ENCODE measurements at regions not wholly inside any gene's neighbourhood (a gene's known extent, or its start where the extent isn't known, plus 50 kb on each side); places are given as distances from the start of the nearest gene placed in this dataset.

DNA sequence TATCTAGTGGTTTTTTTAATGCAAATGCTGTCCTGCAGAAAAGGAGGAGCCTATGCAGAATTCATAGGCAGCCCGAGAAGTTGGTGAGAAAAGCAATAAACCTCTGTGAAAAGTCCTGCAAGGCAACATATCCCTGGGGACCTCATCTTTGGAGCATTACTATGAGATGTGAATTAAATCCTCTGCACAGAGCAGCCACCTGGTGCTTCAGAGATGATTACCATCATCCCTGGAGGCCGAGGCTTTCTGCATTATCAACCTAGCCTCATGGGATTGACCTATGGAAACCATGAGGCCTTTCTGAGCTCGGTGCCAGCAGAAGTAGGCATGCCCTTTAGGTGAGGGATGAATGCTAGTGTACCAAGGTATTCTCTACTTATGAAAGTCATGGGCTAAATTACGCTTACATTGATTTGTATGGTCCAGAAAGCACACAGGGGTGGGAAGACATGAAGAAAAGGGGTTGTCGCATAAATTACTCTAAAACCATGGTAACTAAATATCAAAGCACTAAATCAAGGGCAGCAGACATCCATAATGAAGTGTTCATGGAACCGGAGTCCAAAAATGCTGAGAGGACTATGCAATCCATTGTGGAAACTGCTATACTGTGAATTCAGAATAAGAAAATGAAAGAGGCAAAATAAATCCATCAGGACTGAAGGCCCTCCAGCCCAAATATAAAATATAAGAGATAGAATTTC, 623.5 kb upstream of the DDX18 start:
- TF ChIP-seq, protein P1, sequence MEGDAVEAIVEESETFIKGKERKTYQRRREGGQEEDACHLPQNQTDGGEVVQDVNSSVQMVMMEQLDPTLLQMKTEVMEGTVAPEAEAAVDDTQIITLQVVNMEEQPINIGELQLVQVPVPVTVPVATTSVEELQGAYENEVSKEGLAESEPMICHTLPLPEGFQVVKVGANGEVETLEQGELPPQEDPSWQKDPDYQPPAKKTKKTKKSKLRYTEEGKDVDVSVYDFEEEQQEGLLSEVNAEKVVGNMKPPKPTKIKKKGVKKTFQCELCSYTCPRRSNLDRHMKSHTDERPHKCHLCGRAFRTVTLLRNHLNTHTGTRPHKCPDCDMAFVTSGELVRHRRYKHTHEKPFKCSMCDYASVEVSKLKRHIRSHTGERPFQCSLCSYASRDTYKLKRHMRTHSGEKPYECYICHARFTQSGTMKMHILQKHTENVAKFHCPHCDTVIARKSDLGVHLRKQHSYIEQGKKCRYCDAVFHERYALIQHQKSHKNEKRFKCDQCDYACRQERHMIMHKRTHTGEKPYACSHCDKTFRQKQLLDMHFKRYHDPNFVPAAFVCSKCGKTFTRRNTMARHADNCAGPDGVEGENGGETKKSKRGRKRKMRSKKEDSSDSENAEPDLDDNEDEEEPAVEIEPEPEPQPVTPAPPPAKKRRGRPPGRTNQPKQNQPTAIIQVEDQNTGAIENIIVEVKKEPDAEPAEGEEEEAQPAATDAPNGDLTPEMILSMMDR (IDR thresholded peaks at IDR 0.05) = no peak
- no peak for TF ChIP-seq EZH2 (IDR thresholded peaks at IDR 0.05)

Data from neural progenitor cell (in vitro differentiated cells).